ENCODE measurements at regions not wholly inside any gene's neighbourhood (a gene's known extent, or its start where the extent isn't known, plus 50 kb on each side); places are given as distances from the start of the nearest gene placed in this dataset.

DNA sequence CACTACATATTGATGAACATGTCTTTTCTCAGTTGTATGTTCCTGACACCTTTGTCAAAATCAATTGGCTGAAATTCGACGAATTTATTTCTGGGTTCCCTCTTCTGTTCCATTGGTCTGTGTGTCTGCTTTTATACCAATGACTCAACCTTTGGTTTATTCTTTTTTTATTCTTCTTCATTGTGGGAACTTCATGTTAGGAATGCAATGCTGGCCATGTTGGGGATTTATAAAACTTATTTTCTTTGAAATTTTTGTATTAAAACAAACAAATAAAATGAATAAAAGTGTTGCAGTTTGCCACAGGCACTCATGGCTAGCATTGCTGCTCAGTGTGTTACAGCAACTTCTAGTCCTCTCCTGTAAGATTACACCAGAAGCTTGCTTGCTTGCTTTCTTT lies 287.8 kb downstream of the DUSP10 start:
- 79 to 92% (median 85%) methylated on average over 2 of the region's 2 CpGs for WGBS, 3 donors

DNA sequence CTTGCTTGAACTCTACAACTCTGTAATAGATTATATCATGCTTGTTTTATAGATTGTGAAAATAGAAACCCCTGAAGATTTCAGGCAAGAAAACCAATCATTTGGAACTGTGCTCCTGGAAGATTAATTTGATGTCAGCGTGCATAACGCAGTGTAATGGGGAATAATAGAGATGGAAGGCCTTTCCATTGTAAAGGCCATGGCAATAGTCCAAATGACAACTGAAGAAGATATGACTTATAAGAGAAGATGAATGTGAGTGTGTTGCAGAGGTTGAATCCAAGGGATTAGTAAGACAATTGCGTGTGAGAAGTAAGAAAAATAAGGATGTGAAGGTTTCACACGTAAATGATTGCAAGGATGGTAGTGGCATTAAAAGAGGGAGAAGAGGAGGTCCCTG lies 285.0 kb downstream of the DUSP10 start:
- Histone ChIP-seq H3K4me1 (ENCODE audit: insufficient read depth) (peaks cover 1% of the 10 kb centered on the region), H3K36me3 (no peaks in the 10 kb centered on the region), H3K4me3 (no peak overlapping the region), H3K27me3 (no peaks in the 10 kb centered on the region), H3K9me3 (no peaks in the 10 kb centered on the region), H3K27ac (no peak overlapping the region)
- DNase-seq = no peak
- intact Hi-C loops (cut with DNase I) = no loop called here
- TF ChIP-seq POLR2A (IDR thresholded peaks at IDR 0.05) = no peak
- WGBS, 3 donors = 92 to 96% (median 94%) methylated on average over 4 of the region's 4 CpGs

More for the DNA sequence above, 287.8 kb downstream of the DUSP10 start:
- H3K27me3 ChIP-seq = no peaks in the 10 kb centered on the region
- no peak overlapping the region for H3K4me3 ChIP-seq
- H3K4me1 ChIP-seq (ENCODE audit: insufficient read depth) = peaks cover 1% of the 10 kb centered on the region
- no peak for DNase-seq
- TF ChIP-seq POLR2A (IDR thresholded peaks at IDR 0.05) = no peak
- TF ChIP-seq, protein P1, sequence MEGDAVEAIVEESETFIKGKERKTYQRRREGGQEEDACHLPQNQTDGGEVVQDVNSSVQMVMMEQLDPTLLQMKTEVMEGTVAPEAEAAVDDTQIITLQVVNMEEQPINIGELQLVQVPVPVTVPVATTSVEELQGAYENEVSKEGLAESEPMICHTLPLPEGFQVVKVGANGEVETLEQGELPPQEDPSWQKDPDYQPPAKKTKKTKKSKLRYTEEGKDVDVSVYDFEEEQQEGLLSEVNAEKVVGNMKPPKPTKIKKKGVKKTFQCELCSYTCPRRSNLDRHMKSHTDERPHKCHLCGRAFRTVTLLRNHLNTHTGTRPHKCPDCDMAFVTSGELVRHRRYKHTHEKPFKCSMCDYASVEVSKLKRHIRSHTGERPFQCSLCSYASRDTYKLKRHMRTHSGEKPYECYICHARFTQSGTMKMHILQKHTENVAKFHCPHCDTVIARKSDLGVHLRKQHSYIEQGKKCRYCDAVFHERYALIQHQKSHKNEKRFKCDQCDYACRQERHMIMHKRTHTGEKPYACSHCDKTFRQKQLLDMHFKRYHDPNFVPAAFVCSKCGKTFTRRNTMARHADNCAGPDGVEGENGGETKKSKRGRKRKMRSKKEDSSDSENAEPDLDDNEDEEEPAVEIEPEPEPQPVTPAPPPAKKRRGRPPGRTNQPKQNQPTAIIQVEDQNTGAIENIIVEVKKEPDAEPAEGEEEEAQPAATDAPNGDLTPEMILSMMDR (IDR thresholded peaks at IDR 0.05) = no peak
- TF ChIP-seq EP300 (IDR thresholded peaks at IDR 0.05) = no peak
- intact Hi-C loops (cut with DNase I) = no loop called here
- H3K36me3 ChIP-seq = no peaks in the 10 kb centered on the region
- no peaks in the 10 kb centered on the region for H3K9me3 ChIP-seq
- no peak overlapping the region for H3K27ac ChIP-seq

GRCh38 chr1:221457685-221458446 lies 284.0 kb downstream of the DUSP10 start:
- Histone ChIP-seq H3K9me3 (no peaks in the 10 kb centered on the region), H3K36me3 (no peaks in the 10 kb centered on the region), H3K4me1 (ENCODE audit: insufficient read depth) (peaks cover 1% of the 10 kb centered on the region), H3K27me3 (no peaks in the 10 kb centered on the region), H3K4me3 (no peak overlapping the region), H3K27ac (no peak overlapping the region)
- DNase-seq = no peak
- 13 to 18% (median 17%) methylated on average over 7 of the region's 7 CpGs for WGBS, 3 donors
- intact Hi-C loops (cut with DNase I) = no loop called here
- TF ChIP-seq, protein P1 (IDR thresholded peaks at IDR 0.05) = no peak
- TF ChIP-seq POLR2A (IDR thresholded peaks at IDR 0.05) = no peak
- TF ChIP-seq EP300 (IDR thresholded peaks at IDR 0.05) = no peak

- H3K4me3 ChIP-seq = no peak overlapping the region
- no peak for DNase-seq
- H3K9me3 ChIP-seq = no peaks in the 10 kb centered on the region
- no peaks in the 10 kb centered on the region for H3K36me3 ChIP-seq
- TF ChIP-seq, protein P1 (IDR thresholded peaks at IDR 0.05) = no peak
- no peak for TF ChIP-seq EP300 (IDR thresholded peaks at IDR 0.05)
- TF ChIP-seq POLR2A (IDR thresholded peaks at IDR 0.05) = no peak
- peaks cover 1% of the 10 kb centered on the region for H3K4me1 ChIP-seq (ENCODE audit: insufficient read depth)
- intact Hi-C loops (cut with DNase I) = no loop called here
- H3K27me3 ChIP-seq = no peaks in the 10 kb centered on the region
- H3K27ac ChIP-seq = no peak overlapping the region
- 28 to 32% (median 29%) methylated on average over 5 of the region's 5 CpGs for WGBS, 3 donors
These were observed 283.3 kb downstream of the DUSP10 start for GRCh38 chr1:221458447-221459156.

DNA sequence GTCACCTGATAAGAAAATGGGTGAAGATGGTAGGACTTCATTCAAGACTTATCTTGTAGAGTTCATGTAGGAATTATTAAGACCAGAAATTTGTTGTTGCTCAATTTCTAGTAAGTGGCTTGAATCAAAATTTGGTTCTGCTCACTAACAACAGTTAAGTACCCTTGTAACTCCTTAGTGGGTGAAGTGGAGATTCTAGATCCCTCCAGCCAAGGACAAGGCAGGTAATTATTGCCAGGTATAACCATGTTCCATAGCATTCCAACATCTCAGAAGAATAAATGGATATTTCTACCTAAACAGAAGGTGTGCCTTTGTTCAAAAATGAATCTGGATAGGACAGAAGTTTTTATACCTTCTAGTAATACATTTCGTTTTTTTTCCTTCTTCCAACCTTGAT lies 282.3 kb downstream of the DUSP10 start:
- H3K27me3 ChIP-seq = no peaks in the 10 kb centered on the region
- no peaks in the 10 kb centered on the region for H3K36me3 ChIP-seq
- intact Hi-C loops (cut with DNase I) = no loop called here
- TF ChIP-seq EP300 (IDR thresholded peaks at IDR 0.05) (no peak), POLR2A (IDR thresholded peaks at IDR 0.05) (no peak)
- TF ChIP-seq, protein P1 (IDR thresholded peaks at IDR 0.05) = no peak
- no peak overlapping the region for H3K27ac ChIP-seq
- no peak for DNase-seq
- H3K4me3 ChIP-seq = no peak overlapping the region
- peaks cover 1% of the 10 kb centered on the region for H3K4me1 ChIP-seq (ENCODE audit: insufficient read depth)
- no peaks in the 10 kb centered on the region for H3K9me3 ChIP-seq
- WGBS, 3 donors = 58 to 73% (median 72%) methylated on average over 1 of the region's 1 CpG
